ENCODE measurements at regions not wholly inside any gene's neighbourhood (a gene's known extent, or its start where the extent isn't known, plus 50 kb on each side); places are given as distances from the start of the nearest gene placed in this dataset.
A peak's percentile ranks its signal among the peaks of the same experiment; 100 is the strongest.

DNA sequence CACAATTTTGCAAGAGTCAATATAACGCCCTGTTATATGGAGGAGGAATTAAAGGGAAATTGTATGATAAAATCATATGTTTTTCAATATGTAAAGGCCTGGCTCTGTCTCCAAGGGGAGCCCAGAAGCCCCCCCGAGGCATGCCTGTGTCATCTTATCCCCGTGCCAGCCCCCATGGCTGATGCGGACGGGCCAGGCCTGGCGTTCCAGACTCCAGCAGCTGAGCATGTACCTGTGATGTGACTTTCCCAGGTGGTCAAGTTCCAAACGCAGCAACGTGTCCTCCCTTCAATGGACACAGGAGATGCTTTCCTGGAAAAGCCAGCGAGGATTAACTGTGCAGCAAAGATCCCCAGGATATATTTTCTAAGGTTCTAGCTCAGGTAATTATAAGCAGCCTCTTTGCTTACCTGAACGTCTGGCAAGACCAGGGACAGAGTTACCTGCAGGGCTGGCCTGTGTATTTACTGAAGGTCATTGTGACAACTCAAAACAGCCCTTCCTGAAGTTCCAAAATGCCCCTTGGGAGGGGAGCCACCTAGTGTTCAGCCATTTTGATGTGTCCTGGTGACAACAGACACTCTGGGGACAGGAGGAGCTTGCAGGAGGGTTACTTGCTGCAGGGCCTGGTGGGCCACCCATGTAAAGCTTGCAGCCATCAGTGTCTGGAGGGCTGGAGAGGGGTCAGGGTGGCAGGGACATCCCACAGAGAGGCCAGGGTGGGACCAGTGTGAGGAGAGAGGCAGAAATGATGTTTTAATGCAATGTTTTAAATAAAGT, 53.3 kb upstream of the RNU6ATAC start:
- TF ChIP-seq, protein P1, sequence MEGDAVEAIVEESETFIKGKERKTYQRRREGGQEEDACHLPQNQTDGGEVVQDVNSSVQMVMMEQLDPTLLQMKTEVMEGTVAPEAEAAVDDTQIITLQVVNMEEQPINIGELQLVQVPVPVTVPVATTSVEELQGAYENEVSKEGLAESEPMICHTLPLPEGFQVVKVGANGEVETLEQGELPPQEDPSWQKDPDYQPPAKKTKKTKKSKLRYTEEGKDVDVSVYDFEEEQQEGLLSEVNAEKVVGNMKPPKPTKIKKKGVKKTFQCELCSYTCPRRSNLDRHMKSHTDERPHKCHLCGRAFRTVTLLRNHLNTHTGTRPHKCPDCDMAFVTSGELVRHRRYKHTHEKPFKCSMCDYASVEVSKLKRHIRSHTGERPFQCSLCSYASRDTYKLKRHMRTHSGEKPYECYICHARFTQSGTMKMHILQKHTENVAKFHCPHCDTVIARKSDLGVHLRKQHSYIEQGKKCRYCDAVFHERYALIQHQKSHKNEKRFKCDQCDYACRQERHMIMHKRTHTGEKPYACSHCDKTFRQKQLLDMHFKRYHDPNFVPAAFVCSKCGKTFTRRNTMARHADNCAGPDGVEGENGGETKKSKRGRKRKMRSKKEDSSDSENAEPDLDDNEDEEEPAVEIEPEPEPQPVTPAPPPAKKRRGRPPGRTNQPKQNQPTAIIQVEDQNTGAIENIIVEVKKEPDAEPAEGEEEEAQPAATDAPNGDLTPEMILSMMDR (IDR thresholded peaks at IDR 0.05; ENCODE audit: low read depth, low read length) = peak; percentile 54
- TF ChIP-seq EZH2phosphoT487 (IDR thresholded peaks at IDR 0.05; ENCODE audit: low read depth) = no peak
